Upper lobe of left lung (tissue), 6 donors: ENCODE measurements at regions not wholly inside any gene's neighbourhood (a gene's known extent, or its start where the extent isn't known, plus 50 kb on each side); places are given as distances from the start of the nearest gene placed in this dataset.
"Not testable (repeated sequence)": the region's sequence is repeated elsewhere in the genome, so short reads cannot be mapped to it uniquely, and the experiment has no call there.

Source experiments
- ATAC-seq, 2 donors: fragments of 200-7000 bp; cut with Tn5 transposase; one replicate each; pipeline ENCODE4 v1.9.1; 2022; ENCODE audit warnings: mild to moderate bottlenecking in 2 of 2, moderate library complexity in 2 of 2; ENCODE audit not compliant: low FRiP score in 2 of 2
- DNase-seq, 2 donors: peaks; one replicate each; pipeline ENCODE4 v3.0.0-alpha.2; 2019 to 2020
- H3K27ac ChIP-seq, 4 donors: fragments of 200-600 bp; sonication (generic); one replicate each; pipeline ENCODE4 v1.5.1; 2016 to 2019
- H3K27me3 ChIP-seq, 4 donors: fragments of 200-600 bp; sonication (generic); one replicate each; pipeline ENCODE4 v1.5.1; 2017 to 2019
- H3K36me3 ChIP-seq, 4 donors: fragments of 200-600 bp; sonication (generic); one replicate each; pipeline ENCODE4 v1.5.1; 2016 to 2019
- H3K4me1 ChIP-seq, 4 donors: fragments of 200-600 bp; sonication (generic); one replicate each; pipeline ENCODE4 v1.5.1; 2018 to 2019
- H3K4me3 ChIP-seq, 4 donors: fragments of 200-600 bp; sonication (generic); one replicate each; pipeline ENCODE4 v1.5.1; 2017 to 2019; ENCODE audit warnings: mild to moderate bottlenecking in 2 of 4, moderate library complexity in 1 of 4
- H3K9me3 ChIP-seq, 4 donors: fragments of 200-600 bp; sonication (generic); one replicate each; pipeline ENCODE4 v1.5.1; 2018 to 2019
- EP300 ChIP-seq, 4 donors: sonication (generic); formaldehyde crosslinking; IDR thresholded peaks; one replicate each; pipeline ENCODE4 v1.5.1; 2017; ENCODE audit warnings: antibody characterized with exemption in 4 of 4, control low read depth in 2 of 4
- POLR2A ChIP-seq, 4 donors: fragments of 450-650 bp; IDR thresholded peaks; one replicate each; pipeline ENCODE4 v1.5.1; 2016 to 2017; ENCODE audit warnings: antibody characterized with exemption in 4 of 4, mild to moderate bottlenecking in 2 of 4
- POLR2AphosphoS5 ChIP-seq, 2 donors: sonication (generic); formaldehyde crosslinking; IDR thresholded peaks; one replicate each; pipeline ENCODE4 v1.5.1; 2017; ENCODE audit warnings: antibody characterized with exemption in 2 of 2
- WGBS, 2 donors: methylation state at CpG; one replicate each; pipeline ENCODE4 v1.1.5; 2017 to 2018; 5-methylcytosine and 5-hydroxymethylcytosine counted together
- TF ChIP-seq, protein P1 (sequence below), 6 experiments: fragments of 450-650 bp in 4 of 6; fragments of 200-600 bp in 2 of 6; sonication (generic) in 2 of 6; IDR thresholded peaks; one replicate each; pipeline ENCODE4 v1.5.1; 2016 to 2019; ENCODE audit warnings: antibody characterized with exemption in 6 of 6
- donor health status: DM: no; HTN: no; CAD: no; lungs with moderate emphysema.
- donor health status: DM: no; HTN: yes; CAD: no; lungs with severe emphysema.

DNA sequence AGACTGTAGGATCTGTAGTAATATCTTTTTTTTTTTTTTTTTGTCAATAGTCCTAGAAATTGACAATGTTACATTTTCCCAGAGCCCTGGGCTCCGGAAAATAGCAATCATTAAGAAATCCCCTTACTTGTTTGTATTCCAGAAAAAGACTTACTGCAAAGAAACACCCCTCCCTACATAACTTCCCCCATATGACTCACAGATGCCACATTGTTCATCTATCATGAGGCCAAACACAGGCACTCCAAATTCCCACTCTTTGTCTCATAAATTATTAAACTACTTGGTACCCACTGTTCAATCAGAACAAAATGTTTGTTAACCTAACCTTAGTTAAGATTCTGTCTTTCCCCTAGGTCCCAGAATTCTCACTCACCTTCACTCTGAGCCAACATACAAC is 53.5 kb downstream of the TEX51 start:
- Histone ChIP-seq H3K4me1 (no peaks in the 10 kb centered on the region), H3K9me3 (no peaks in the 10 kb centered on the region), H3K36me3 (no peaks in the 10 kb centered on the region), H3K27ac (no peak overlapping the region), H3K4me3 (no peak overlapping the region), H3K27me3 (no peaks in the 10 kb centered on the region)
- ATAC-seq (no peak), DNase-seq (no peak)
- TF ChIP-seq, protein P1, sequence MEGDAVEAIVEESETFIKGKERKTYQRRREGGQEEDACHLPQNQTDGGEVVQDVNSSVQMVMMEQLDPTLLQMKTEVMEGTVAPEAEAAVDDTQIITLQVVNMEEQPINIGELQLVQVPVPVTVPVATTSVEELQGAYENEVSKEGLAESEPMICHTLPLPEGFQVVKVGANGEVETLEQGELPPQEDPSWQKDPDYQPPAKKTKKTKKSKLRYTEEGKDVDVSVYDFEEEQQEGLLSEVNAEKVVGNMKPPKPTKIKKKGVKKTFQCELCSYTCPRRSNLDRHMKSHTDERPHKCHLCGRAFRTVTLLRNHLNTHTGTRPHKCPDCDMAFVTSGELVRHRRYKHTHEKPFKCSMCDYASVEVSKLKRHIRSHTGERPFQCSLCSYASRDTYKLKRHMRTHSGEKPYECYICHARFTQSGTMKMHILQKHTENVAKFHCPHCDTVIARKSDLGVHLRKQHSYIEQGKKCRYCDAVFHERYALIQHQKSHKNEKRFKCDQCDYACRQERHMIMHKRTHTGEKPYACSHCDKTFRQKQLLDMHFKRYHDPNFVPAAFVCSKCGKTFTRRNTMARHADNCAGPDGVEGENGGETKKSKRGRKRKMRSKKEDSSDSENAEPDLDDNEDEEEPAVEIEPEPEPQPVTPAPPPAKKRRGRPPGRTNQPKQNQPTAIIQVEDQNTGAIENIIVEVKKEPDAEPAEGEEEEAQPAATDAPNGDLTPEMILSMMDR (IDR thresholded peaks at IDR 0.05) = no peak
- TF ChIP-seq POLR2A (IDR thresholded peaks at IDR 0.05) (no peak), POLR2AphosphoS5 (IDR thresholded peaks at IDR 0.05) (no peak), EP300 (IDR thresholded peaks at IDR 0.05) (no peak)
- WGBS, 2 donors = 78 to 88% methylated on average over 1 of the region's 1 CpG

DNA sequence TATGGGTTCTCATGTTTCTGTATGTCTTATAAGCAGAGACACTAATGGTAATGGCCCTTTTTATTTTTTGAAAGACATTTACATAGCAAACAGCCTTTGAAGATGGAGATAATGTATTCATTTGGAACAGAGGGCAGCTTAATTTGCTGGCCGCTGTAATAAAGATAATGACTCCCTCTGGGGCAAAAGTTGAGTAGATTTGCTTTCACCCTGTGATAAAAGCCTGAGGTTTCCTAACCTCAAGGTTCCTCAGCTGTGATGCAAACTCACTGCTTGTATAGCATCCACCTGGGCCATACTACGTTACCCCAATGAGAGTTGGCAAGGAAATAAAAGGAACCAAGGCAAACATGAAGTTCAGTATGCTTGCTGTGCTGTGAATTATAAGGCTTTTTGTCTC is 54.8 kb downstream of the TEX51 start:
- no peaks in the 10 kb centered on the region for H3K27me3 ChIP-seq
- no peak overlapping the region for H3K4me3 ChIP-seq
- H3K9me3 ChIP-seq = no peaks in the 10 kb centered on the region
- WGBS, 2 donors = 79 to 88% methylated on average over 2 of the region's 2 CpGs
- H3K36me3 ChIP-seq = no peaks in the 10 kb centered on the region
- no peaks in the 10 kb centered on the region for H3K4me1 ChIP-seq
- TF ChIP-seq, protein P1 (IDR thresholded peaks at IDR 0.05) = no peak
- TF ChIP-seq POLR2A (IDR thresholded peaks at IDR 0.05) (no peak), EP300 (IDR thresholded peaks at IDR 0.05) (no peak), POLR2AphosphoS5 (IDR thresholded peaks at IDR 0.05) (no peak)
- DNase-seq (no peak), ATAC-seq (no peak)
- no peak overlapping the region for H3K27ac ChIP-seq

DNA sequence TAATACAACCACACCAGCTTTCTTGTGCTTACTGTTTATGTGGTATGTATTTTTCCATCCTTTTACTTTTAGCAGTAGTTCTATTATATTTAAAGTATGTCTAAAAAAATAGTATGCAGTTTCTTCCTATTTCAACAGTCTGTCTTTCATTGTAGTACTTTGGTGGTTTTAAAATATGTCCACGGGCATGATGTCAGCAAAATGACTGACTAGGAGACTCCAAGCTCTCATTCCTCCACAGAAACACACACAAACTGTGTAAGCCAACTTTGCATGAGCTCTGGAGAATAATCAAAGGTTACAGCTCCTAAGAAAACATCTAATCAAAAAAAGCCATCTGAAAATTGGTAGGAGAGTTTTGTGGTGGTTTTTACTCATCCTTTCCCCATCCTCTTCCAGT is 56.1 kb downstream of the TEX51 start:
- DNase-seq = no peak
- no peaks in the 10 kb centered on the region for H3K4me1 ChIP-seq
- 49 to 62% methylated on average over 1 of the region's 1 CpG for WGBS, 2 donors
- TF ChIP-seq, protein P1 (IDR thresholded peaks at IDR 0.05) = no peak
- TF ChIP-seq EP300 (IDR thresholded peaks at IDR 0.05) = no peak
- no peak for TF ChIP-seq POLR2A (IDR thresholded peaks at IDR 0.05)
- no peak for TF ChIP-seq POLR2AphosphoS5 (IDR thresholded peaks at IDR 0.05)
- ATAC-seq = no peak
- H3K27me3 ChIP-seq = no peaks in the 10 kb centered on the region
- H3K9me3 ChIP-seq = no peaks in the 10 kb centered on the region
- no peak overlapping the region for H3K4me3 ChIP-seq
- no peak overlapping the region for H3K27ac ChIP-seq
- no peaks in the 10 kb centered on the region for H3K36me3 ChIP-seq

DNA sequence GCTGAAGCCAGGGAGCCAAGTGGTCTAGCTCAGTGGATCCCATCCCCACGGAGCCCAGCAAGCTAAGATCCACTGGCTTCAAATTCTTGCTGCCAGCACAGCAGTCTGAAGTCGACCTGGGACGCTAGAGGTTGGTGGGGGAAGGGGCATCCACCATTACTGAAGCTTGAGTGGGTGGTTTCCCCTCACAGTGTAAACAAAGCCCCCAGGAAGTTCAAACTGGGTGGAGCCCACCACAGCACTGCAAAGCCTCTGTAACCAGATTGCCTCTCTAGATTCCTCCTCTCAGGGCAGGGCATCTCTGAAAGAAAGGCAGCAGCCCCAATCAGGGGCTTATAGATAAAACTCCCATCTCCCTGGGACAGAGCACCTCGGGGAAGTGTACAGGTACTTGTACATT is 58.1 kb downstream of the TEX51 start:
- not testable (repeated sequence) for H3K27ac ChIP-seq, H3K4me3 ChIP-seq, ATAC-seq, H3K9me3 ChIP-seq, H3K27me3 ChIP-seq, DNase-seq, H3K36me3 ChIP-seq, H3K4me1 ChIP-seq
- 49 to 51% methylated on average over 4 of the region's 4 CpGs for WGBS, 2 donors

DNA sequence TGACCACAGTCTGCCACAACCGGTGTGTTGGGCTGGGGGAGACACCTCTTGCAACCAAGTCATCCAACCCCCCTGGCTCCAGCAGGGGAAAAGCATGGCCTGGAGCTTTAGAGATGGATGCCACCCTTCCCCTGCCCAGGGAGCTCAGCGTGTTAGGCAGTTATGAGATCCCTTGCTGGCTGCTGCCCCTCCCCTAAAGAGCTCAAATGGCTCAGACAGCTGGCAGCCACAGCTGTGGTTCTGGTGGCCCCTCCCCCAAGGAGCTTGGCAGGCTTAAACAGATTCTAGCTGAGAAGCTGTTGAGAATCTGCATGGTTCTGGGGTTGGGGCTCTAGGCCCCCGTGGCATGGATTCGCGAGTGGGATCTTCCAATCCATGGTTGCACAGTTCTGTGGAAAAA is 64.7 kb downstream of the TEX51 start:
- Histone ChIP-seq H3K27ac (no peak overlapping the region), H3K36me3 (no peaks in the 10 kb centered on the region), H3K4me1 (no peaks in the 10 kb centered on the region), H3K4me3 (no peak overlapping the region), H3K9me3 (no peaks in the 10 kb centered on the region), H3K27me3 (no peaks in the 10 kb centered on the region)
- 92 to 98% methylated on average over 4 to 5 of the region's 5 CpGs for WGBS, 2 donors
- DNase-seq (no peak), ATAC-seq (no peak)
- no peak for TF ChIP-seq POLR2AphosphoS5 (IDR thresholded peaks at IDR 0.05)
- no peak for TF ChIP-seq POLR2A (IDR thresholded peaks at IDR 0.05)
- TF ChIP-seq, protein P1 (IDR thresholded peaks at IDR 0.05) = no peak
- no peak for TF ChIP-seq EP300 (IDR thresholded peaks at IDR 0.05)
